ENCODE measurements at regions not wholly inside any gene's neighbourhood (a gene's known extent, or its start where the extent isn't known, plus 50 kb on each side); places are given as distances from the start of the nearest gene placed in this dataset.

- Histone ChIP-seq H3K27ac (peak overlapping the region; percentile 40 to 80), H3K9me3 (no peaks in the 10 kb centered on the region), H3K4me1 (ENCODE audit: control insufficient read depth in 1 of 2, low read depth in 2 of 2) (peaks cover 14 to 33% of the 10 kb centered on the region in 2 donors), H3K27me3 (replicated peaks; ENCODE audit: insufficient read depth) (no peaks in the 10 kb centered on the region), H3K36me3 (no peaks in the 10 kb centered on the region), H3K4me3 (no peak overlapping the region)
- DNase-seq (ENCODE audit: low spot score) (no peak), ATAC-seq (ENCODE audit: insufficient number of reproducible peaks, low FRiP score, low read depth) (no peak)
- no peak for TF ChIP-seq CTCF (IDR thresholded peaks at IDR 0.05)
These were observed 264.6 kb upstream of the TGFBR2 start for GRCh38 chr3:30341851-30342250.

GRCh38 chr3:30342318-30343060 lies 263.9 kb upstream of the TGFBR2 start:
- peak overlapping the region; percentile 68 to 80 for H3K27ac ChIP-seq

GRCh38 chr3:30343067-30343831 lies 263.2 kb upstream of the TGFBR2 start:
- no peak for ATAC-seq (ENCODE audit: insufficient number of reproducible peaks, low FRiP score, low read depth)
- Histone ChIP-seq H3K9me3 (no peaks in the 10 kb centered on the region), H3K36me3 (no peaks in the 10 kb centered on the region), H3K27ac (peak overlapping the region; percentile 68 to 80), H3K27me3 (replicated peaks; ENCODE audit: insufficient read depth) (no peaks in the 10 kb centered on the region), H3K4me1 (ENCODE audit: control insufficient read depth in 1 of 2, low read depth in 2 of 2) (peaks cover 14 to 43% of the 10 kb centered on the region in 2 donors), H3K4me3 (no peak overlapping the region)
- no peak for DNase-seq (ENCODE audit: low spot score)
- TF ChIP-seq CTCF (IDR thresholded peaks at IDR 0.05): no peak

More at GRCh38 chr3:30342318-30343060, 263.9 kb upstream of the TGFBR2 start:
- Histone ChIP-seq H3K9me3 (no peaks in the 10 kb centered on the region), H3K4me1 (ENCODE audit: control insufficient read depth in 1 of 2, low read depth in 2 of 2) (peaks cover 14 to 38% of the 10 kb centered on the region in 2 donors), H3K4me3 (no peak overlapping the region), H3K27me3 (replicated peaks; ENCODE audit: insufficient read depth) (no peaks in the 10 kb centered on the region), H3K36me3 (no peaks in the 10 kb centered on the region)
- peak; percentile 47 for DNase-seq (ENCODE audit: low spot score)
- ATAC-seq (ENCODE audit: insufficient number of reproducible peaks, low FRiP score, low read depth): peak; percentile 98
- TF ChIP-seq CTCF (IDR thresholded peaks at IDR 0.05): no peak

- no peak for DNase-seq (ENCODE audit: low spot score)
- no peak overlapping the region for H3K4me3 ChIP-seq
- no peaks in the 10 kb centered on the region for H3K27me3 ChIP-seq (replicated peaks; ENCODE audit: insufficient read depth)
- H3K36me3 ChIP-seq: no peaks in the 10 kb centered on the region
- ATAC-seq (ENCODE audit: insufficient number of reproducible peaks, low FRiP score, low read depth): no peak
- H3K9me3 ChIP-seq: no peaks in the 10 kb centered on the region
- TF ChIP-seq CTCF (IDR thresholded peaks at IDR 0.05): no peak
- H3K4me1 ChIP-seq (ENCODE audit: control insufficient read depth in 1 of 2, low read depth in 2 of 2): peaks cover 14 to 43% of the 10 kb centered on the region in 2 donors
- H3K27ac ChIP-seq: peak overlapping the region in 1 of 2 donors; percentile 80
These were observed 262.5 kb upstream of the TGFBR2 start for GRCh38 chr3:30343861-30344260.

- Histone ChIP-seq H3K9me3 (no peaks in the 10 kb centered on the region), H3K4me1 (ENCODE audit: control insufficient read depth in 1 of 2, low read depth in 2 of 2) (peaks cover 14 to 45% of the 10 kb centered on the region in 2 donors), H3K27ac (peak overlapping the region in 1 of 2 donors; percentile 35), H3K27me3 (replicated peaks; ENCODE audit: insufficient read depth) (no peaks in the 10 kb centered on the region), H3K4me3 (no peak overlapping the region), H3K36me3 (no peaks in the 10 kb centered on the region)
- TF ChIP-seq CTCF (IDR thresholded peaks at IDR 0.05): no peak
- no peak for ATAC-seq (ENCODE audit: insufficient number of reproducible peaks, low FRiP score, low read depth)
- DNase-seq (ENCODE audit: low spot score): no peak
These were observed 262.1 kb upstream of the TGFBR2 start for GRCh38 chr3:30344288-30344687.

Data from thoracic aorta (tissue), 2 donors.